PC-9 (cell line): ENCODE measurements at regions not wholly inside any gene's neighbourhood (a gene's known extent, or its start where the extent isn't known, plus 50 kb on each side); places are given as distances from the start of the nearest gene placed in this dataset.

Experiments
- CTCF ChIP-seq: fragments of 200-600 bp; sonication (generic); conservative IDR thresholded peaks from 2 replicates; pipeline ENCODE4 v1.6.1; 2017; ENCODE audit warnings: mixed run types, antibody characterized with exemption, mild to moderate bottlenecking, moderate library complexity
- EZH2 ChIP-seq: fragments of 200-600 bp; sonication (generic); IDR thresholded peaks from 2 replicates; pipeline ENCODE4 v1.8.0; 2017; ENCODE audit warnings: antibody characterized with exemption, low read depth

GRCh38 chr2:226140594-226140993 is 659.0 kb downstream of the IRS1 start:
- TF ChIP-seq CTCF, result no peak
- no peak for TF ChIP-seq EZH2
